Nephron (organoid): ENCODE measurements at regions not wholly inside any gene's neighbourhood (a gene's known extent, or its start where the extent isn't known, plus 50 kb on each side); places are given as distances from the start of the nearest gene placed in this dataset.

Source experiments
- H3K27ac Mint-ChIP-seq, 3 experiments: 2 replicates each; pipeline ENCODE4 v1.8.0; 2020; ENCODE audit warnings: mixed read lengths in 3 of 3, mild to moderate bottlenecking in 2 of 3, moderate library complexity in 1 of 3
- H3K27me3 Mint-ChIP-seq: 2 replicates; pipeline ENCODE4 v1.8.0; 2021; ENCODE audit warnings: low read depth, mild to moderate bottlenecking, moderate library complexity, mixed read lengths
- H3K36me3 Mint-ChIP-seq: 2 replicates; pipeline ENCODE4 v1.8.0; 2020; ENCODE audit warnings: low read depth, mixed read lengths
- H3K4me1 Mint-ChIP-seq: 2 replicates; pipeline ENCODE4 v1.8.0; 2020; ENCODE audit warnings: mixed read lengths
- H3K4me3 Mint-ChIP-seq, 3 experiments: 2 replicates each; pipeline ENCODE4 v1.8.0; 2020; ENCODE audit warnings: mild to moderate bottlenecking in 3 of 3, mixed read lengths in 3 of 3, moderate library complexity in 2 of 3
- H3K9me3 Mint-ChIP-seq: 2 replicates; pipeline ENCODE4 v1.8.0; 2020; ENCODE audit warnings: mixed read lengths
- CTCF ChIP-seq, 3 experiments: fragments of 200-600 bp; sonication (generic); IDR thresholded peaks; one replicate each; pipeline ENCODE4 v1.5.0; 2021; ENCODE audit warnings: antibody characterized with exemption in 3 of 3; ENCODE audit not compliant: unreplicated experiment in 3 of 3

- no peak overlapping the region for H3K27ac Mint-ChIP-seq
- H3K4me1 Mint-ChIP-seq = no peaks in the 10 kb centered on the region
- TF ChIP-seq CTCF (IDR thresholded peaks at IDR 0.05; ENCODE audit: unreplicated experiment in 3 of 3) = no peak
- H3K36me3 Mint-ChIP-seq = no peaks in the 10 kb centered on the region
- H3K9me3 Mint-ChIP-seq = no peaks in the 10 kb centered on the region
- H3K4me3 Mint-ChIP-seq = no peak overlapping the region
- H3K27me3 Mint-ChIP-seq = no peaks in the 10 kb centered on the region
Observed at GRCh38 chr3:180359061-180359952, 242.7 kb upstream of the TTC14 start.

GRCh38 chr3:180359953-180360279 is 242.0 kb upstream of the TTC14 start:
- TF ChIP-seq CTCF (IDR thresholded peaks at IDR 0.05; ENCODE audit: unreplicated experiment in 3 of 3) = no peak
- Mint-ChIP-seq H3K27ac (no peak overlapping the region), H3K9me3 (no peaks in the 10 kb centered on the region), H3K36me3 (no peaks in the 10 kb centered on the region), H3K27me3 (no peaks in the 10 kb centered on the region), H3K4me1 (no peaks in the 10 kb centered on the region), H3K4me3 (no peak overlapping the region)

GRCh38 chr3:180362081-180362480 is 239.9 kb upstream of the TTC14 start:
- no peak for TF ChIP-seq CTCF (IDR thresholded peaks at IDR 0.05; ENCODE audit: unreplicated experiment in 3 of 3)
- Mint-ChIP-seq H3K27ac (no peak overlapping the region), H3K4me3 (no peak overlapping the region), H3K9me3 (peaks cover 5% of the 10 kb centered on the region), H3K36me3 (no peaks in the 10 kb centered on the region), H3K27me3 (no peaks in the 10 kb centered on the region), H3K4me1 (no peaks in the 10 kb centered on the region)

GRCh38 chr3:180375831-180376230 is 226.1 kb upstream of the TTC14 start:
- no peaks in the 10 kb centered on the region for H3K4me1 Mint-ChIP-seq
- no peak overlapping the region for H3K27ac Mint-ChIP-seq
- no peak for TF ChIP-seq CTCF (IDR thresholded peaks at IDR 0.05; ENCODE audit: unreplicated experiment in 3 of 3)
- peaks cover 7% of the 10 kb centered on the region for H3K9me3 Mint-ChIP-seq
- H3K27me3 Mint-ChIP-seq = no peaks in the 10 kb centered on the region
- no peaks in the 10 kb centered on the region for H3K36me3 Mint-ChIP-seq
- no peak overlapping the region for H3K4me3 Mint-ChIP-seq

GRCh38 chr3:180378496-180378895 is 223.5 kb upstream of the TTC14 start:
- Mint-ChIP-seq H3K36me3 (no peaks in the 10 kb centered on the region), H3K4me1 (peaks cover 5% of the 10 kb centered on the region), H3K4me3 (no peak overlapping the region), H3K27ac (no peak overlapping the region), H3K9me3 (peaks cover 4% of the 10 kb centered on the region), H3K27me3 (no peaks in the 10 kb centered on the region)
- no peak for TF ChIP-seq CTCF (IDR thresholded peaks at IDR 0.05; ENCODE audit: unreplicated experiment in 3 of 3)

- Mint-ChIP-seq H3K36me3 (no peaks in the 10 kb centered on the region), H3K27ac (no peak overlapping the region), H3K9me3 (no peaks in the 10 kb centered on the region), H3K27me3 (no peaks in the 10 kb centered on the region), H3K4me3 (no peak overlapping the region), H3K4me1 (peaks cover 5% of the 10 kb centered on the region)
- TF ChIP-seq CTCF (IDR thresholded peaks at IDR 0.05; ENCODE audit: unreplicated experiment in 3 of 3) = no peak
Observed at GRCh38 chr3:180382638-180383180, 219.3 kb upstream of the TTC14 start.
